Spleen (tissue), 11 donors: ENCODE measurements at regions not wholly inside any gene's neighbourhood (a gene's known extent, or its start where the extent isn't known, plus 50 kb on each side); places are given as distances from the start of the nearest gene placed in this dataset.

Source experiments
- DNase-seq: peaks from one replicate; pipeline ENCODE4 v3.0.0-alpha.2; 2020
- H3K27ac ChIP-seq, 8 donors: fragments of 200-600 bp; sonication (generic) in 7 of 8; 1 replicate in 4 of 8; 2 replicates in 4 of 8; pipeline versions ENCODE4 v1.5.0 to v1.8.0; 2016 to 2021; ENCODE audit warnings: inconsistent platforms in 4 of 8, mild to moderate bottlenecking in 4 of 8, moderate library complexity in 1 of 8
- H3K27me3 ChIP-seq, 7 donors: fragments of 200-600 bp; sonication (generic) in 6 of 7; replicated peaks in 1 of 7; 1 replicate in 4 of 7; 2 replicates in 3 of 7; pipeline versions ENCODE4 v1.5.0 to v1.8.0; 2016 to 2021; ENCODE audit warnings: inconsistent platforms in 3 of 7, mild to moderate bottlenecking in 1 of 7
- H3K36me3 ChIP-seq, 6 donors: fragments of 200-600 bp; sonication (generic) in 5 of 6; 1 replicate in 4 of 6; 2 replicates in 2 of 6; pipeline versions ENCODE4 v1.5.0 to v1.8.0; 2016 to 2021; ENCODE audit warnings: inconsistent platforms in 2 of 6
- H3K4me1 ChIP-seq, 6 donors: fragments of 200-600 bp; sonication (generic) in 5 of 6; 1 replicate in 3 of 6; 2 replicates in 3 of 6; pipeline versions ENCODE4 v1.5.0 to v1.8.0; 2016 to 2021; ENCODE audit warnings: inconsistent platforms in 3 of 6
- H3K4me3 ChIP-seq, 8 donors: fragments of 200-600 bp; sonication (generic) in 7 of 8; 1 replicate in 4 of 8; 2 replicates in 4 of 8; pipeline versions ENCODE4 v1.5.0 to v1.8.0; 2016 to 2021; ENCODE audit warnings: inconsistent platforms in 4 of 8, mild to moderate bottlenecking in 4 of 8, moderate library complexity in 2 of 8
- H3K9me3 ChIP-seq, 8 donors: fragments of 200-600 bp; sonication (generic) in 7 of 8; 1 replicate in 4 of 8; 2 replicates in 4 of 8; pipeline versions ENCODE4 v1.5.0 to v1.8.0; 2016 to 2021; ENCODE audit warnings: inconsistent platforms in 4 of 8
- CTCF ChIP-seq, 11 experiments: fragments of 200-600 bp in 7 of 11; fragments of 450-650 bp in 4 of 11; sonication (generic) in 4 of 11; IDR thresholded peaks in 8 of 11; conservative IDR thresholded peaks in 3 of 11; 1 replicate in 7 of 11; 2 replicates in 4 of 11; pipeline versions ENCODE4 v1.4.0 to v1.8.0; 2016 to 2021; ENCODE audit warnings: antibody characterized with exemption in 11 of 11, inconsistent platforms in 4 of 11, mild to moderate bottlenecking in 1 of 11
- POLR2A ChIP-seq, 3 donors: fragments of 450-650 bp; IDR thresholded peaks; one replicate each; pipeline ENCODE4 v1.5.1; 2017; ENCODE audit warnings: antibody characterized with exemption in 3 of 3, mild to moderate bottlenecking in 1 of 3
- POLR2AphosphoS5 ChIP-seq, 3 donors: sonication (generic); formaldehyde crosslinking; IDR thresholded peaks; one replicate each; pipeline ENCODE4 v1.5.1; 2017; ENCODE audit warnings: antibody characterized with exemption in 3 of 3
- WGBS, 5 donors: extraction: QIAGEN DNeasy Blood & Tissue Kit in 3 of 5; methylation state at CpG; one replicate each; pipeline versions ENCODE4 v1.1.5 to v1.1.7; 2013 to 2018; 5-methylcytosine and 5-hydroxymethylcytosine counted together
- intact Hi-C: fragments of 100-400 bp; cut with DNase I; formaldehyde crosslinking; loops from one replicate; pipeline ENCODE4 v1.15.0; 2023; ENCODE audit warnings: low total_unique reads
- donor health status: healthy with polysubstance abuse.
- donor health status: DM: no; HTN: no; CAD: no; lungs with moderate emphysema.
- donor health status: DM: no; HTN: no; CAD: no.
- donor health status: Bipolar disorder and iron deficiency.
- donor health status: healthy.
- donor health status: DM: no; HTN: no; CAD: no.
- donor health status: DM: yes; HTN: yes; CAD: no.

- Histone ChIP-seq H3K27me3 (no peaks in the 10 kb centered on the region), H3K4me3 (no peak overlapping the region), H3K9me3 (peaks cover 0 to under 1% (median 0%) of the 10 kb centered on the region in 8 donors), H3K4me1 (peaks cover 0 to 6% (median 0%) of the 10 kb centered on the region in 6 donors), H3K36me3 (no peaks in the 10 kb centered on the region), H3K27ac (no peak overlapping the region)
- WGBS, 5 donors, result 40 to 70% (median 49%) methylated on average over 4 of the region's 4 CpGs
- no peak for TF ChIP-seq CTCF (IDR thresholded peaks at IDR 0.05 in 8 of 11, conservative IDR thresholded peaks at IDR 0.05 in 3 of 11)
- no peak for TF ChIP-seq POLR2AphosphoS5 (IDR thresholded peaks at IDR 0.05)
- TF ChIP-seq POLR2A (IDR thresholded peaks at IDR 0.05), result no peak
- intact Hi-C loops, result no loop called here
- no peak for DNase-seq
Observed at GRCh38 chr2:234849678-234850077, 102.1 kb upstream of the SH3BP4 start.

DNA sequence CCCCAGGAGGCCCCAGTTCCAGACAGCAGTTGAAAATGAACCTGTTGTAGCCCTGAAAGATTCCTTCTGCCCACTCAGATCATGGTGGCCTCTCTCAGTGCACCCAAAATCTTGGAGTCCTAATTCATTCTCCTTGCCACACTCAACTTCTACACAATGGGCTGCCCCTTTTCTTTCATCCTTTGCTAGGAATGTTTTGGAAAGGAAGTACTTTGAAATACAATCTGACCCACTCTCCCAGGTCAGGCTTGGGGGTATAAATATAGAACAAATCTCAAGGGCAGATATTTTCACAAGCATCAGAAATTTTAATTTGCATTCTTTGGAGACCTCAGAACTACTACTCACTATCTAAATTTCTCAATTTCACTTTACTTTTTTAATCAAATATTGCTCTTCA is 103.2 kb upstream of the SH3BP4 start:
- no peak overlapping the region for H3K4me3 ChIP-seq
- intact Hi-C loops, result no loop called here
- H3K36me3 ChIP-seq, result no peaks in the 10 kb centered on the region
- peaks cover 0 to 6% (median 0%) of the 10 kb centered on the region in 6 donors for H3K4me1 ChIP-seq
- no peak for DNase-seq
- H3K27me3 ChIP-seq, result no peaks in the 10 kb centered on the region
- H3K27ac ChIP-seq, result no peak overlapping the region
- no peak for TF ChIP-seq POLR2AphosphoS5 (IDR thresholded peaks at IDR 0.05)
- TF ChIP-seq CTCF (IDR thresholded peaks at IDR 0.05 in 8 of 11, conservative IDR thresholded peaks at IDR 0.05 in 3 of 11), result no peak
- no peaks in the 10 kb centered on the region for H3K9me3 ChIP-seq

- 89 to 99% (median 95%) methylated on average over 6 of the region's 6 CpGs for WGBS, 5 donors
- DNase-seq, result no peak
- H3K27me3 ChIP-seq, result no peaks in the 10 kb centered on the region
- H3K4me3 ChIP-seq, result no peak overlapping the region
- H3K36me3 ChIP-seq, result no peaks in the 10 kb centered on the region
- TF ChIP-seq CTCF (IDR thresholded peaks at IDR 0.05 in 8 of 11, conservative IDR thresholded peaks at IDR 0.05 in 3 of 11), result no peak
- no peak for TF ChIP-seq POLR2AphosphoS5 (IDR thresholded peaks at IDR 0.05)
- no peak for TF ChIP-seq POLR2A (IDR thresholded peaks at IDR 0.05)
- H3K4me1 ChIP-seq, result peaks cover 0 to 6% (median 0%) of the 10 kb centered on the region in 6 donors
- H3K27ac ChIP-seq, result no peak overlapping the region
- H3K9me3 ChIP-seq, result no peaks in the 10 kb centered on the region
- intact Hi-C loops, result no loop called here
Observed at GRCh38 chr2:234847639-234848038, 104.2 kb upstream of the SH3BP4 start.

DNA sequence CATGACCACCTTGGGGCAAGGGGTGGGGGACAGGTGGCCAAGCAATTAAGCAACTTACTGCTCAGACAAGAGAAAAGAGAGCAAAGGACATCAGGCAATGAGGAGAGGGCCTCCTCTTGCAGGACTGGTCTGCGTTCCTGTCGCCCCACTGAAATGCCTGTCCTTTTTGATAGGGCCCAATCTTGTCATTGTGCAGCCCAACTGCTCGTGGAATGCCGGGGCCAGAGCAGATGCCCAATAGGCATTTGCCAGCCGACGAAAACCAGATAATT is 104.5 kb upstream of the SH3BP4 start:
- no peaks in the 10 kb centered on the region for H3K27me3 ChIP-seq
- H3K27ac ChIP-seq, result no peak overlapping the region
- DNase-seq, result no peak
- TF ChIP-seq CTCF (IDR thresholded peaks at IDR 0.05 in 8 of 11, conservative IDR thresholded peaks at IDR 0.05 in 3 of 11), result no peak
- 84 to 95% (median 92%) methylated on average over 6 of the region's 6 CpGs for WGBS, 5 donors
- intact Hi-C loops, result no loop called here
- no peak overlapping the region for H3K4me3 ChIP-seq
- peaks cover 0 to 6% (median 0%) of the 10 kb centered on the region in 6 donors for H3K4me1 ChIP-seq
- no peaks in the 10 kb centered on the region for H3K36me3 ChIP-seq
- H3K9me3 ChIP-seq, result no peaks in the 10 kb centered on the region
